Effector memory CD4-positive, alpha-beta T cell (primary cell): ENCODE measurements at regions not wholly inside any gene's neighbourhood (a gene's known extent, or its start where the extent isn't known, plus 50 kb on each side); places are given as distances from the start of the nearest gene placed in this dataset.

Experiments
- DNase-seq, 3 donors: peaks; one replicate each; pipeline ENCODE4 v3.0.0-alpha.2; 2020
- H3K27ac ChIP-seq: 2 replicates; pipeline ENCODE4 v1.7.0; 2013; ENCODE audit warnings: mild to moderate bottlenecking, low read length, moderate library complexity; ENCODE audit not compliant: insufficient read depth, poor library complexity, severe bottlenecking
- H3K27me3 ChIP-seq: replicated peaks from 2 replicates; pipeline ENCODE4 v1.7.0; 2013; ENCODE audit warnings: mild to moderate bottlenecking, low read length; ENCODE audit not compliant: insufficient read depth, control insufficient read depth, poor library complexity, severe bottlenecking
- H3K36me3 ChIP-seq: 2 replicates; pipeline ENCODE4 v1.7.0; 2013; ENCODE audit warnings: mild to moderate bottlenecking, low read length, moderate library complexity; ENCODE audit not compliant: control insufficient read depth, insufficient read depth
- H3K4me1 ChIP-seq: 2 replicates; pipeline ENCODE4 v1.7.0; 2013; ENCODE audit warnings: low read length, mild to moderate bottlenecking; ENCODE audit not compliant: control insufficient read depth, insufficient read depth, poor library complexity, severe bottlenecking
- H3K4me3 ChIP-seq: 2 replicates; pipeline ENCODE4 v1.7.0; 2013; ENCODE audit warnings: low read length, low read depth, mild to moderate bottlenecking; ENCODE audit not compliant: insufficient read depth, poor library complexity, severe bottlenecking
- H3K9me3 ChIP-seq: 2 replicates; pipeline ENCODE4 v1.7.0; 2013; ENCODE audit warnings: mild to moderate bottlenecking, low read length, moderate library complexity; ENCODE audit not compliant: control insufficient read depth

- Histone ChIP-seq H3K27ac (no peak overlapping the region), H3K9me3 (no peaks in the 10 kb centered on the region), H3K36me3 (no peaks in the 10 kb centered on the region), H3K4me3 (no peak overlapping the region), H3K4me1 (no peaks in the 10 kb centered on the region), H3K27me3 (no peaks in the 10 kb centered on the region)
- no peak for DNase-seq
Observed at GRCh38 chr21:16320110-16320509, 590.3 kb downstream of the USP25 start.

- Histone ChIP-seq H3K9me3 (no peaks in the 10 kb centered on the region), H3K36me3 (no peaks in the 10 kb centered on the region), H3K27ac (no peak overlapping the region), H3K4me3 (no peak overlapping the region), H3K4me1 (no peaks in the 10 kb centered on the region), H3K27me3 (no peaks in the 10 kb centered on the region)
- DNase-seq = no peak
Observed at GRCh38 chr21:16322454-16322853, 592.7 kb downstream of the USP25 start.

- DNase-seq = no peak
- H3K27ac ChIP-seq = no peak overlapping the region
- no peak overlapping the region for H3K4me3 ChIP-seq
- no peaks in the 10 kb centered on the region for H3K27me3 ChIP-seq
- no peaks in the 10 kb centered on the region for H3K36me3 ChIP-seq
- no peaks in the 10 kb centered on the region for H3K4me1 ChIP-seq
- H3K9me3 ChIP-seq = no peaks in the 10 kb centered on the region
Observed at GRCh38 chr21:16323596-16323995, 593.8 kb downstream of the USP25 start.

GRCh38 chr21:16324630-16325029, 594.8 kb downstream of the USP25 start:
- no peak for DNase-seq
- Histone ChIP-seq H3K27ac (no peak overlapping the region), H3K9me3 (no peaks in the 10 kb centered on the region), H3K36me3 (no peaks in the 10 kb centered on the region), H3K27me3 (no peaks in the 10 kb centered on the region), H3K4me3 (no peak overlapping the region), H3K4me1 (no peaks in the 10 kb centered on the region)

- Histone ChIP-seq H3K27ac (no peak overlapping the region), H3K9me3 (no peaks in the 10 kb centered on the region), H3K27me3 (no peaks in the 10 kb centered on the region), H3K4me3 (no peak overlapping the region), H3K4me1 (no peaks in the 10 kb centered on the region), H3K36me3 (no peaks in the 10 kb centered on the region)
- DNase-seq = no peak
Observed at GRCh38 chr21:16330082-16330907, 600.5 kb downstream of the USP25 start.

GRCh38 chr21:16330908-16331268, 601.1 kb downstream of the USP25 start:
- Histone ChIP-seq H3K27me3 (no peaks in the 10 kb centered on the region), H3K36me3 (no peaks in the 10 kb centered on the region), H3K4me3 (no peak overlapping the region), H3K4me1 (no peaks in the 10 kb centered on the region), H3K27ac (no peak overlapping the region), H3K9me3 (no peaks in the 10 kb centered on the region)
- no peak for DNase-seq

- no peaks in the 10 kb centered on the region for H3K27me3 ChIP-seq
- no peaks in the 10 kb centered on the region for H3K4me1 ChIP-seq
- DNase-seq = no peak
- no peaks in the 10 kb centered on the region for H3K9me3 ChIP-seq
- no peak overlapping the region for H3K4me3 ChIP-seq
- H3K36me3 ChIP-seq = no peaks in the 10 kb centered on the region
- H3K27ac ChIP-seq = no peak overlapping the region
Observed at GRCh38 chr21:16337266-16337665, 607.5 kb downstream of the USP25 start.

GRCh38 chr21:16342932-16343331, 613.1 kb downstream of the USP25 start:
- no peak for DNase-seq
- Histone ChIP-seq H3K36me3 (no peaks in the 10 kb centered on the region), H3K4me1 (no peaks in the 10 kb centered on the region), H3K27me3 (no peaks in the 10 kb centered on the region), H3K9me3 (no peaks in the 10 kb centered on the region), H3K4me3 (no peak overlapping the region), H3K27ac (no peak overlapping the region)

- Histone ChIP-seq H3K27me3 (no peaks in the 10 kb centered on the region), H3K27ac (no peak overlapping the region), H3K9me3 (no peaks in the 10 kb centered on the region), H3K4me3 (no peak overlapping the region), H3K4me1 (no peaks in the 10 kb centered on the region), H3K36me3 (no peaks in the 10 kb centered on the region)
- no peak for DNase-seq
Observed at GRCh38 chr21:16343776-16344175, 614.0 kb downstream of the USP25 start.

- Histone ChIP-seq H3K4me3 (no peak overlapping the region), H3K4me1 (no peaks in the 10 kb centered on the region), H3K27me3 (no peaks in the 10 kb centered on the region), H3K36me3 (no peaks in the 10 kb centered on the region), H3K27ac (no peak overlapping the region), H3K9me3 (no peaks in the 10 kb centered on the region)
- no peak for DNase-seq
Observed at GRCh38 chr21:16345757-16346156, 616.0 kb downstream of the USP25 start.
